ENCODE measurements at regions not wholly inside any gene's neighbourhood (a gene's known extent, or its start where the extent isn't known, plus 50 kb on each side); places are given as distances from the start of the nearest gene placed in this dataset.

DNA sequence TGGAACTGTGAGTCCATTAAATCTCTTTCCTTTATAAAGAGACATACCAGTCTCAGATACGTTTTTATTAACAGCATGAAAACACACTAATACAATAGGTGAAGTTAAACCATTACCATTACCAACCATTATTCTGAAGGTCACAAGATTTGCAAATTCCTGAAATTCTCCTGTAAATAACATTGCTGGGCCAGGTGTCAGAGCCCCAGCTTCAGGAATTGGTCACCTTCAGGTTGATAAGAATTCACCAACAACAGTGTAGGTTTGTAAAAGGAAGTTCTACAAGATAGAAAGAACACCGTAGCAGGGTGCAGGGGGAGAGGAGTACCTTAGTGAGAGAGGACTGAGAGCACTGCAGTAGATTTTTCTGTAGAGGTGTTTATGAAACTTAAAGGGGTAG, 644.3 kb downstream of the CDY2B start:
- TF ChIP-seq POLR2A (IDR thresholded peaks at IDR 0.05) = no peak
- TF ChIP-seq, protein P1, sequence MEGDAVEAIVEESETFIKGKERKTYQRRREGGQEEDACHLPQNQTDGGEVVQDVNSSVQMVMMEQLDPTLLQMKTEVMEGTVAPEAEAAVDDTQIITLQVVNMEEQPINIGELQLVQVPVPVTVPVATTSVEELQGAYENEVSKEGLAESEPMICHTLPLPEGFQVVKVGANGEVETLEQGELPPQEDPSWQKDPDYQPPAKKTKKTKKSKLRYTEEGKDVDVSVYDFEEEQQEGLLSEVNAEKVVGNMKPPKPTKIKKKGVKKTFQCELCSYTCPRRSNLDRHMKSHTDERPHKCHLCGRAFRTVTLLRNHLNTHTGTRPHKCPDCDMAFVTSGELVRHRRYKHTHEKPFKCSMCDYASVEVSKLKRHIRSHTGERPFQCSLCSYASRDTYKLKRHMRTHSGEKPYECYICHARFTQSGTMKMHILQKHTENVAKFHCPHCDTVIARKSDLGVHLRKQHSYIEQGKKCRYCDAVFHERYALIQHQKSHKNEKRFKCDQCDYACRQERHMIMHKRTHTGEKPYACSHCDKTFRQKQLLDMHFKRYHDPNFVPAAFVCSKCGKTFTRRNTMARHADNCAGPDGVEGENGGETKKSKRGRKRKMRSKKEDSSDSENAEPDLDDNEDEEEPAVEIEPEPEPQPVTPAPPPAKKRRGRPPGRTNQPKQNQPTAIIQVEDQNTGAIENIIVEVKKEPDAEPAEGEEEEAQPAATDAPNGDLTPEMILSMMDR (IDR thresholded peaks at IDR 0.05) = no peak
